ENCODE measurements at regions not wholly inside any gene's neighbourhood (a gene's known extent, or its start where the extent isn't known, plus 50 kb on each side); places are given as distances from the start of the nearest gene placed in this dataset.

GRCh38 chr4:130056286-130056685, 960.3 kb downstream of the C4orf33 start:
- ChIA-PET CTCF (no interaction called here), POLR2A (ENCODE audit: low non-redundant PET) (no interaction called here)
- no peak for DNase-seq (ENCODE audit: low spot score)
- H3K9me3 ChIP-seq (ENCODE audit: low read depth, low read length, poor library complexity, severe bottlenecking): no peaks in the 10 kb centered on the region
- no peaks in the 10 kb centered on the region for H3K36me3 ChIP-seq (ENCODE audit: insufficient read depth, low read length, poor library complexity, severe bottlenecking)
- BruUV-seq (replicated peaks): no TSS peak
- intact Hi-C loops (cut with micrococcal nuclease; ENCODE audit: unreplicated experiment): no loop called here
- no peaks in the 10 kb centered on the region for H3K4me1 ChIP-seq (ENCODE audit: insufficient read depth, low read length, poor library complexity, severe bottlenecking)
- TF ChIP-seq, protein P1, sequence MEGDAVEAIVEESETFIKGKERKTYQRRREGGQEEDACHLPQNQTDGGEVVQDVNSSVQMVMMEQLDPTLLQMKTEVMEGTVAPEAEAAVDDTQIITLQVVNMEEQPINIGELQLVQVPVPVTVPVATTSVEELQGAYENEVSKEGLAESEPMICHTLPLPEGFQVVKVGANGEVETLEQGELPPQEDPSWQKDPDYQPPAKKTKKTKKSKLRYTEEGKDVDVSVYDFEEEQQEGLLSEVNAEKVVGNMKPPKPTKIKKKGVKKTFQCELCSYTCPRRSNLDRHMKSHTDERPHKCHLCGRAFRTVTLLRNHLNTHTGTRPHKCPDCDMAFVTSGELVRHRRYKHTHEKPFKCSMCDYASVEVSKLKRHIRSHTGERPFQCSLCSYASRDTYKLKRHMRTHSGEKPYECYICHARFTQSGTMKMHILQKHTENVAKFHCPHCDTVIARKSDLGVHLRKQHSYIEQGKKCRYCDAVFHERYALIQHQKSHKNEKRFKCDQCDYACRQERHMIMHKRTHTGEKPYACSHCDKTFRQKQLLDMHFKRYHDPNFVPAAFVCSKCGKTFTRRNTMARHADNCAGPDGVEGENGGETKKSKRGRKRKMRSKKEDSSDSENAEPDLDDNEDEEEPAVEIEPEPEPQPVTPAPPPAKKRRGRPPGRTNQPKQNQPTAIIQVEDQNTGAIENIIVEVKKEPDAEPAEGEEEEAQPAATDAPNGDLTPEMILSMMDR (conservative IDR thresholded peaks at IDR 0.05; ENCODE audit: low read depth, low read length): no peak
- no peak for TF ChIP-seq EZH2 (IDR thresholded peaks at IDR 0.05; ENCODE audit: borderline replicate concordance, low read depth, low read length, poor library complexity, severe bottlenecking)
- H3K4me3 ChIP-seq (ENCODE audit: low read depth, low read length, poor library complexity, severe bottlenecking): no peak overlapping the region
- no peaks in the 10 kb centered on the region for H3K27me3 ChIP-seq (replicated peaks; ENCODE audit: insufficient read depth, low read depth, low read length, poor library complexity)
- H3K27ac ChIP-seq (ENCODE audit: low read depth, low read length, poor library complexity, severe bottlenecking): no peak overlapping the region

DNA sequence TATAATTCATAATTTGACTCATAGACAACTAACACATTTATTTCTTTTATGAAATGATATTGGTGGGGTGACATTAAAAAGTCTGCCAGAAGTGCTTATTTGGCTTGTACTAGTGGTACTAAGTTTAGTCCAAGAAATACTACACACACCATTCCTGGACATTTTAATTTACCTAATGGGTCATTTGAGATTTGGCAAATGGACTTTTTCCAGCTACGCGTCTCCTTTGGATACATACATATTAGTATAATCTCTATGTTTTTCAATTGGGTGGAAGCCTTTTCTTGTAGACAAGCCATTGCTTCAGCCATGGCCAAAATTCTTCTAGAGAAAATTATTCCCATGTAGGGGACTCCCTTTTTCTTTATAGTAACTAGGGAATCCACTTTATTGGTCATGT, 968.5 kb downstream of the C4orf33 start:
- DNase-seq (ENCODE audit: low spot score): no peak
- CTCF ChIA-PET: no interaction called here
- no peak for TF ChIP-seq EZH2 (IDR thresholded peaks at IDR 0.05; ENCODE audit: borderline replicate concordance, low read depth, low read length, poor library complexity, severe bottlenecking)
- TF ChIP-seq, protein P1 (conservative IDR thresholded peaks at IDR 0.05; ENCODE audit: low read depth, low read length): no peak
- no peaks in the 10 kb centered on the region for H3K4me1 ChIP-seq (ENCODE audit: insufficient read depth, low read length, poor library complexity, severe bottlenecking)
- no peaks in the 10 kb centered on the region for H3K27me3 ChIP-seq (replicated peaks; ENCODE audit: insufficient read depth, low read depth, low read length, poor library complexity)
- no peaks in the 10 kb centered on the region for H3K9me3 ChIP-seq (ENCODE audit: low read depth, low read length, poor library complexity, severe bottlenecking)
- H3K4me3 ChIP-seq (ENCODE audit: low read depth, low read length, poor library complexity, severe bottlenecking): no peak overlapping the region
- no TSS peak for BruUV-seq (replicated peaks)
- no peaks in the 10 kb centered on the region for H3K36me3 ChIP-seq (ENCODE audit: insufficient read depth, low read length, poor library complexity, severe bottlenecking)
- intact Hi-C loops (cut with micrococcal nuclease; ENCODE audit: unreplicated experiment): no loop called here
- no peak overlapping the region for H3K27ac ChIP-seq (ENCODE audit: low read depth, low read length, poor library complexity, severe bottlenecking)
- POLR2A ChIA-PET (ENCODE audit: low non-redundant PET): no interaction called here

DNA sequence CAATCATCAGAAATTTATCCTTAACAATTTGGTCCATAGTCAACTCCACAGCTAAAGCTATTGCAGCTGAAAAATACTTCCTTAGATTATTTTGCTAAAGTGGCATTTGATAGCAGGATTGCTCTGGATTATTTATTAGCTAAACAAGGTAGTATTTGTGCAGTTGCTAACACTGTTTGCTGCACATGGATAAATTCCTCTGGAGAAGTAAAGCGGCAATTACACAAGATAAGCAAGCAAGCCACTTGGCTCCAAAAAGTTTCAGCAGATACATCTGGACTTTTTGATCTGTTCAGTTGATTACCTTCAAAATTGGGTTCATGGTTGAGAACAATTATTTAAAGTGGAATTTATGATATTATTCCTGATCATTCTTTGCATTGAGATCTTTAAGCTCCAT, 971.5 kb downstream of the C4orf33 start:
- DNase-seq (ENCODE audit: low spot score): no peak
- Histone ChIP-seq H3K36me3 (ENCODE audit: insufficient read depth, low read length, poor library complexity, severe bottlenecking) (no peaks in the 10 kb centered on the region), H3K27ac (ENCODE audit: low read depth, low read length, poor library complexity, severe bottlenecking) (no peak overlapping the region), H3K4me1 (ENCODE audit: insufficient read depth, low read length, poor library complexity, severe bottlenecking) (no peaks in the 10 kb centered on the region), H3K9me3 (ENCODE audit: low read depth, low read length, poor library complexity, severe bottlenecking) (no peaks in the 10 kb centered on the region), H3K4me3 (ENCODE audit: low read depth, low read length, poor library complexity, severe bottlenecking) (no peak overlapping the region), H3K27me3 (replicated peaks; ENCODE audit: insufficient read depth, low read depth, low read length, poor library complexity) (no peaks in the 10 kb centered on the region)
- no peak for TF ChIP-seq EZH2 (IDR thresholded peaks at IDR 0.05; ENCODE audit: borderline replicate concordance, low read depth, low read length, poor library complexity, severe bottlenecking)
- TF ChIP-seq, protein P1 (conservative IDR thresholded peaks at IDR 0.05; ENCODE audit: low read depth, low read length): no peak
- intact Hi-C loops (cut with micrococcal nuclease; ENCODE audit: unreplicated experiment): no loop called here
- POLR2A ChIA-PET (ENCODE audit: low non-redundant PET): no interaction called here
- BruUV-seq (replicated peaks): no TSS peak
- CTCF ChIA-PET: no interaction called here

All from A673 (cell line).